ENCODE measurements at regions not wholly inside any gene's neighbourhood (a gene's known extent, or its start where the extent isn't known, plus 50 kb on each side); places are given as distances from the start of the nearest gene placed in this dataset.

- Histone ChIP-seq H3K4me3 (ENCODE audit: low read depth, low read length) (no peak overlapping the region), H3K36me3 (ENCODE audit: control insufficient read depth, insufficient read depth, low read length) (no peaks in the 10 kb centered on the region), H3K4me1 (ENCODE audit: control insufficient read depth, insufficient read depth, low read length, poor library complexity, severe bottlenecking) (no peaks in the 10 kb centered on the region), H3K27ac (ENCODE audit: insufficient read depth, low read length, poor library complexity, severe bottlenecking) (no peak overlapping the region), H3K27me3 (ENCODE audit: control insufficient read depth, insufficient read depth, low read length) (no peaks in the 10 kb centered on the region), H3K9me3 (ENCODE audit: control insufficient read depth in 2 of 2, low read length in 2 of 2) (peaks cover 0 to 3% of the 10 kb centered on the region in 2 experiments)
- Mint-ChIP-seq H3K27ac (no peak overlapping the region), H3K27me3 (no peaks in the 10 kb centered on the region), H3K36me3 (no peaks in the 10 kb centered on the region), H3K4me3 (no peak overlapping the region), H3K4me1 (no peaks in the 10 kb centered on the region), H3K9me3 (peaks cover 0 to 18% (median 11%) of the 10 kb centered on the region in 7 donors)
- ATAC-seq (ENCODE audit: low read depth in 2 of 2) (no peak), DNase-seq (no peak)
Measured at GRCh38 chr3:6521369-6522113, 339.4 kb upstream of the GRM7 start.

- Mint-ChIP-seq H3K27ac (no peak overlapping the region), H3K27me3 (no peaks in the 10 kb centered on the region), H3K9me3 (peaks cover 0 to 18% (median 11%) of the 10 kb centered on the region in 7 donors), H3K4me3 (no peak overlapping the region), H3K36me3 (no peaks in the 10 kb centered on the region), H3K4me1 (no peaks in the 10 kb centered on the region)
- ATAC-seq (ENCODE audit: low read depth in 2 of 2) (no peak), DNase-seq (no peak)
- Histone ChIP-seq H3K4me3 (ENCODE audit: low read depth, low read length) (no peak overlapping the region), H3K4me1 (ENCODE audit: control insufficient read depth, insufficient read depth, low read length, poor library complexity, severe bottlenecking) (no peaks in the 10 kb centered on the region), H3K36me3 (ENCODE audit: control insufficient read depth, insufficient read depth, low read length) (no peaks in the 10 kb centered on the region), H3K9me3 (ENCODE audit: control insufficient read depth in 2 of 2, low read length in 2 of 2) (peaks cover 0 to 3% of the 10 kb centered on the region in 2 experiments), H3K27me3 (ENCODE audit: control insufficient read depth, insufficient read depth, low read length) (no peaks in the 10 kb centered on the region), H3K27ac (ENCODE audit: insufficient read depth, low read length, poor library complexity, severe bottlenecking) (no peak overlapping the region)
Measured at GRCh38 chr3:6522191-6522590, 338.7 kb upstream of the GRM7 start.

- peaks cover 0 to 3% of the 10 kb centered on the region in 2 experiments for H3K9me3 ChIP-seq (ENCODE audit: control insufficient read depth in 2 of 2, low read length in 2 of 2)
- H3K4me3 Mint-ChIP-seq = no peak overlapping the region
- H3K4me1 Mint-ChIP-seq = no peaks in the 10 kb centered on the region
- no peak for ATAC-seq (ENCODE audit: low read depth in 2 of 2)
- no peak overlapping the region for H3K27ac Mint-ChIP-seq
- DNase-seq = no peak
- H3K27me3 Mint-ChIP-seq = no peaks in the 10 kb centered on the region
- no peak overlapping the region for H3K27ac ChIP-seq (ENCODE audit: insufficient read depth, low read length, poor library complexity, severe bottlenecking)
- no peaks in the 10 kb centered on the region for H3K36me3 ChIP-seq (ENCODE audit: control insufficient read depth, insufficient read depth, low read length)
- H3K4me3 ChIP-seq (ENCODE audit: low read depth, low read length) = no peak overlapping the region
- H3K36me3 Mint-ChIP-seq = no peaks in the 10 kb centered on the region
- H3K9me3 Mint-ChIP-seq = peaks cover 0 to 18% (median 8%) of the 10 kb centered on the region in 7 donors
- no peaks in the 10 kb centered on the region for H3K4me1 ChIP-seq (ENCODE audit: control insufficient read depth, insufficient read depth, low read length, poor library complexity, severe bottlenecking)
- no peaks in the 10 kb centered on the region for H3K27me3 ChIP-seq (ENCODE audit: control insufficient read depth, insufficient read depth, low read length)
Measured at GRCh38 chr3:6523043-6523442, 337.9 kb upstream of the GRM7 start.

GRCh38 chr3:6524479-6524878 lies 336.4 kb upstream of the GRM7 start:
- no peak overlapping the region for H3K4me3 ChIP-seq (ENCODE audit: low read depth, low read length)
- no peaks in the 10 kb centered on the region for H3K9me3 ChIP-seq (ENCODE audit: control insufficient read depth in 2 of 2, low read length in 2 of 2)
- no peak for DNase-seq
- H3K4me3 Mint-ChIP-seq = no peak overlapping the region
- no peak overlapping the region for H3K27ac ChIP-seq (ENCODE audit: insufficient read depth, low read length, poor library complexity, severe bottlenecking)
- H3K4me1 Mint-ChIP-seq = no peaks in the 10 kb centered on the region
- H3K4me1 ChIP-seq (ENCODE audit: control insufficient read depth, insufficient read depth, low read length, poor library complexity, severe bottlenecking) = no peaks in the 10 kb centered on the region
- H3K27ac Mint-ChIP-seq = no peak overlapping the region
- no peaks in the 10 kb centered on the region for H3K27me3 ChIP-seq (ENCODE audit: control insufficient read depth, insufficient read depth, low read length)
- ATAC-seq (ENCODE audit: low read depth in 2 of 2) = no peak
- no peaks in the 10 kb centered on the region for H3K36me3 ChIP-seq (ENCODE audit: control insufficient read depth, insufficient read depth, low read length)
- H3K27me3 Mint-ChIP-seq = no peaks in the 10 kb centered on the region
- peaks cover 0 to 12% (median 7%) of the 10 kb centered on the region in 7 donors for H3K9me3 Mint-ChIP-seq
- H3K36me3 Mint-ChIP-seq = no peaks in the 10 kb centered on the region

GRCh38 chr3:6526321-6526720 lies 334.6 kb upstream of the GRM7 start:
- H3K27me3 Mint-ChIP-seq = no peaks in the 10 kb centered on the region
- Histone ChIP-seq H3K27me3 (ENCODE audit: control insufficient read depth, insufficient read depth, low read length) (no peaks in the 10 kb centered on the region), H3K9me3 (ENCODE audit: control insufficient read depth in 2 of 2, low read length in 2 of 2) (no peaks in the 10 kb centered on the region), H3K27ac (ENCODE audit: insufficient read depth, low read length, poor library complexity, severe bottlenecking) (no peak overlapping the region), H3K4me1 (ENCODE audit: control insufficient read depth, insufficient read depth, low read length, poor library complexity, severe bottlenecking) (no peaks in the 10 kb centered on the region), H3K36me3 (ENCODE audit: control insufficient read depth, insufficient read depth, low read length) (no peaks in the 10 kb centered on the region), H3K4me3 (ENCODE audit: low read depth, low read length) (no peak overlapping the region)
- no peaks in the 10 kb centered on the region for H3K36me3 Mint-ChIP-seq
- DNase-seq (no peak), ATAC-seq (ENCODE audit: low read depth in 2 of 2) (no peak)
- H3K4me1 Mint-ChIP-seq = no peaks in the 10 kb centered on the region
- no peak overlapping the region for H3K4me3 Mint-ChIP-seq
- H3K27ac Mint-ChIP-seq = no peak overlapping the region
- H3K9me3 Mint-ChIP-seq = peaks cover 0 to 12% (median 2%) of the 10 kb centered on the region in 7 donors

GRCh38 chr3:6526861-6527260 lies 334.1 kb upstream of the GRM7 start:
- no peaks in the 10 kb centered on the region for H3K4me1 Mint-ChIP-seq
- H3K9me3 Mint-ChIP-seq = peaks cover 0 to 16% (median 2%) of the 10 kb centered on the region in 7 donors
- no peak overlapping the region for H3K27ac Mint-ChIP-seq
- H3K9me3 ChIP-seq (ENCODE audit: control insufficient read depth in 2 of 2, low read length in 2 of 2) = peaks cover 0 to under 1% of the 10 kb centered on the region in 2 experiments
- ATAC-seq (ENCODE audit: low read depth in 2 of 2) (no peak), DNase-seq (no peak)
- no peaks in the 10 kb centered on the region for H3K4me1 ChIP-seq (ENCODE audit: control insufficient read depth, insufficient read depth, low read length, poor library complexity, severe bottlenecking)
- H3K4me3 Mint-ChIP-seq = no peak overlapping the region
- no peaks in the 10 kb centered on the region for H3K27me3 Mint-ChIP-seq
- H3K27me3 ChIP-seq (ENCODE audit: control insufficient read depth, insufficient read depth, low read length) = no peaks in the 10 kb centered on the region
- H3K27ac ChIP-seq (ENCODE audit: insufficient read depth, low read length, poor library complexity, severe bottlenecking) = no peak overlapping the region
- H3K36me3 ChIP-seq (ENCODE audit: control insufficient read depth, insufficient read depth, low read length) = no peaks in the 10 kb centered on the region
- H3K4me3 ChIP-seq (ENCODE audit: low read depth, low read length) = no peak overlapping the region
- no peaks in the 10 kb centered on the region for H3K36me3 Mint-ChIP-seq

- ATAC-seq (ENCODE audit: low read depth in 2 of 2) = no peak
Measured at GRCh38 chr3:6528951-6529350, 332.0 kb upstream of the GRM7 start.

GRCh38 chr3:6531153-6531552 lies 329.8 kb upstream of the GRM7 start:
- Mint-ChIP-seq H3K27ac (no peak overlapping the region), H3K27me3 (no peaks in the 10 kb centered on the region), H3K4me1 (no peaks in the 10 kb centered on the region), H3K36me3 (no peaks in the 10 kb centered on the region), H3K9me3 (peaks cover 0 to 25% (median 4%) of the 10 kb centered on the region in 7 donors), H3K4me3 (no peak overlapping the region)
- DNase-seq (no peak), ATAC-seq (ENCODE audit: low read depth in 2 of 2) (no peak)
- no peak overlapping the region for H3K4me3 ChIP-seq (ENCODE audit: low read depth, low read length)
- no peaks in the 10 kb centered on the region for H3K27me3 ChIP-seq (ENCODE audit: control insufficient read depth, insufficient read depth, low read length)
- no peaks in the 10 kb centered on the region for H3K4me1 ChIP-seq (ENCODE audit: control insufficient read depth, insufficient read depth, low read length, poor library complexity, severe bottlenecking)
- H3K9me3 ChIP-seq (ENCODE audit: control insufficient read depth in 2 of 2, low read length in 2 of 2) = peaks cover 0 to 2% of the 10 kb centered on the region in 2 experiments
- no peak overlapping the region for H3K27ac ChIP-seq (ENCODE audit: insufficient read depth, low read length, poor library complexity, severe bottlenecking)
- H3K36me3 ChIP-seq (ENCODE audit: control insufficient read depth, insufficient read depth, low read length) = no peaks in the 10 kb centered on the region

More at GRCh38 chr3:6528951-6529350, 332.0 kb upstream of the GRM7 start:
- Histone ChIP-seq H3K4me1 (ENCODE audit: control insufficient read depth, insufficient read depth, low read length, poor library complexity, severe bottlenecking) (no peaks in the 10 kb centered on the region), H3K9me3 (ENCODE audit: control insufficient read depth in 2 of 2, low read length in 2 of 2) (peaks cover 0 to 2% of the 10 kb centered on the region in 2 experiments), H3K27me3 (ENCODE audit: control insufficient read depth, insufficient read depth, low read length) (no peaks in the 10 kb centered on the region), H3K36me3 (ENCODE audit: control insufficient read depth, insufficient read depth, low read length) (no peaks in the 10 kb centered on the region), H3K27ac (ENCODE audit: insufficient read depth, low read length, poor library complexity, severe bottlenecking) (no peak overlapping the region), H3K4me3 (ENCODE audit: low read depth, low read length) (no peak overlapping the region)
- H3K27ac Mint-ChIP-seq = no peak overlapping the region
- no peaks in the 10 kb centered on the region for H3K36me3 Mint-ChIP-seq
- no peaks in the 10 kb centered on the region for H3K27me3 Mint-ChIP-seq
- H3K4me3 Mint-ChIP-seq = no peak overlapping the region
- no peaks in the 10 kb centered on the region for H3K4me1 Mint-ChIP-seq
- no peak for DNase-seq
- peaks cover 0 to 20% (median 2%) of the 10 kb centered on the region in 7 donors for H3K9me3 Mint-ChIP-seq

Measured in CD4-positive, CD25-positive, alpha-beta regulatory T cell (primary cell).